GM18867 (cell line): ENCODE measurements at regions not wholly inside any gene's neighbourhood (a gene's known extent, or its start where the extent isn't known, plus 50 kb on each side); places are given as distances from the start of the nearest gene placed in this dataset.

Experiments used
- ATAC-seq: cut with Tn5 transposase; IDR thresholded peaks from one replicate; pipeline ENCODE4 v1.9.1; 2021; ENCODE audit warnings: mild to moderate bottlenecking, moderate library complexity; ENCODE audit not compliant: unreplicated experiment

DNA sequence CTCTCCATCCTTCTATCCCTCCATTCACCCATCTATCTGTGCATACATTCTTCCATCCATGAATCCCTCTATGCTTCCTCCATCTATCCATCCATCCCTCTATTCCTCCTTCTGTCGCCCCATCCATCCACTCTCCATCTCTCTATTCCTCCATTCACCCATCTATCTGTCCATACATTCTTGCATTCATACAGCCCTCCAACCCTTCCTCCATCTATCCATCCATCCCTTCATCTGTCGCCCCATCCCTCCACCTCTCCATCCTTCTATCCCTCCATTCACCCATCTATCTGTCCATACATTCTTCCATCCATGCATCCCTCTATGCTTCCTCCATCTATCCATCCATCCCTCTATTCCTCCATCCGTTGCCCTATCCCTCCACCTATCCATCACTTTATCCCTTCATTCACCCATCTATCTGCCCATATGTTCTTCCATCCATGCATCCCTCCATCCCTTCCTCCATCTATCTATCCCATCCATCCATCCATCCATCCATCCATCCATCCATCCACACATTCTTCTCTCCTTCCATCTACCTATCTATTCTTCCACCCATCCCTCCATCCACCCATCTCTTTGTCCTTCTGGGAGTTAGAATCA, 272.5 kb upstream of the TNRC6C start:
- ATAC-seq = no peak

GRCh38 chr17:77686903-77687302, 271.6 kb upstream of the TNRC6C start:
- no peak for ATAC-seq

DNA sequence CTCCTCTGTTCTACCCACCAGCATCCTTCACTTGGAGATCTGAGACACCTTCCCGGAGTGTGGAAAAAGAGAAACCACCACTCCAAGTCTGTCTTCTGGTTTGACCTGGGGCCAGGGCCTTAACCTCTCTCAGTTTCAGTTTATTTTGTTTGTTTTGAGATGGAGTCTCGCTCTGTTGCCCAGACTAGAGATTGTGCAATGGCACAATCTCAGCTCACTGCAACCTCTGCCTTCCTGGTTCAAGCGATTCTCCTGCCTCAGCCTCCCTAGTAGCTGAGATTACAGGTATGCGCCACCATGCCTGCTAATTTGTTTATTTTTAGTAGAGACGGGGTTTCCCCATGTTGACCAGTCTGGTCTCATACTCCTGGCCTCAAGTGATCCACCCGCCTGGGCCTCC, 271.1 kb upstream of the TNRC6C start:
- no peak for ATAC-seq

- no peak for ATAC-seq
Measured at GRCh38 chr17:77687921-77688320, 270.6 kb upstream of the TNRC6C start.

DNA sequence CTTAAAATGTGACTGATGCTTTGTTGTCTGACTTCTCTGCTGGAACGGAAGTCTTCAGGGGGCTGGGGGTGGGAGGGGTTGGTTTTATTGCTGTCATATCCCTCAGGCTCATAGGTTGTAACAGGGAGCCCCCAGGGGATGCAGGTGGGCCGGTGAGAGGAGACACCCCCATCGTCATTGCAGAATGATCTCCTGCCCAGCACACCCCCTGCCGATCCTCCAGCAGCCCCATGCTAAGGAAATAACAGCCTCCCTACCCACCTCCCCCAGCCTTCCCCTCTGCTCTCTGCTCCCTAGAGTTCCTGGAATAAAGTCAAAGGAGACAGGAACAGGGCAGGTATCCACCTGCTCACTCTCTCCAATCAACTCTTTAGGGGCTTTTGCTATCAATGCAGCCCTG, 270.1 kb upstream of the TNRC6C start:
- ATAC-seq = no peak

DNA sequence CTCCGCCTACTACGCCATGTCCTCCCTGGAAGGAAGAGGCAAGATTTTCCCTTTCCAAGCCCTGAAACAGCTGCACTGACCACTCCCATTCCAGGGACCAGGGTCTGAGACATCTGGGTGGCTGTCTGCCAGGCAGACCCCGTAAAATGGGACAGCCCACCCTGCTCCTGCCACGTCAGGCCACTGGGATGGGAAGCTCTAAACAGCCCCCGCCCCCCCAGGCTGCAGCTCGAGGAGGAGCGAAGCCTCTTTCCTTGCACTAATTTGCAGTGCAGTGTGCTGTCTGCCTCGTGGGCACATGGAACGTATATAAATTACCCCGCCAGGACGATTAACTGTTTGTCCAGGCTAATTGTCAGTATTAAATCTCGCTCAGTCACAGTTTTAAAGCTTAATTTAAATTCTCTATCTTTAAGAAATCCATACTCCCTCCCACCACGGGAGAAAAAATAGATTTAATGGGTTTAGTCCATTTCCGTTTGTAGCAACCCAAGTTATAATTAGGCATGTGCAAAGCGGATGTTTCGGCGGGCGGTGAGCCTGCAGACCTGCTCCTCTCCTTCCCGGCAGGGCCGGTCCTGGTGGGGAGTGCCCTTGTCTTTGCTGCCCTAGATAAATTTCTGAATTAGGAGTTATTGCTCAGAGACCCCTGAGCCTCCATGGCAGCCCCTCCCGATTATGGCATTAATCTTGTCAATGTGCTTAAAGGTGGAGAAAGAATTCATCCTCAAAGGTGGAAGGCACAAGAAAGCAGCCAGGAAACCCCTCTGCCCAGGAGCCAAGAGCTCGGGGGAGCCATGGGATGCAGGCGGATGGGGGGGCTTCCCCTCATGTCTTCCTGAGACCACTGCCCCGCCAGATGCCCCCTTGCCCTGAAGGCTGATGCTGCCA, 268.0 kb upstream of the TNRC6C start:
- no peak for ATAC-seq

DNA sequence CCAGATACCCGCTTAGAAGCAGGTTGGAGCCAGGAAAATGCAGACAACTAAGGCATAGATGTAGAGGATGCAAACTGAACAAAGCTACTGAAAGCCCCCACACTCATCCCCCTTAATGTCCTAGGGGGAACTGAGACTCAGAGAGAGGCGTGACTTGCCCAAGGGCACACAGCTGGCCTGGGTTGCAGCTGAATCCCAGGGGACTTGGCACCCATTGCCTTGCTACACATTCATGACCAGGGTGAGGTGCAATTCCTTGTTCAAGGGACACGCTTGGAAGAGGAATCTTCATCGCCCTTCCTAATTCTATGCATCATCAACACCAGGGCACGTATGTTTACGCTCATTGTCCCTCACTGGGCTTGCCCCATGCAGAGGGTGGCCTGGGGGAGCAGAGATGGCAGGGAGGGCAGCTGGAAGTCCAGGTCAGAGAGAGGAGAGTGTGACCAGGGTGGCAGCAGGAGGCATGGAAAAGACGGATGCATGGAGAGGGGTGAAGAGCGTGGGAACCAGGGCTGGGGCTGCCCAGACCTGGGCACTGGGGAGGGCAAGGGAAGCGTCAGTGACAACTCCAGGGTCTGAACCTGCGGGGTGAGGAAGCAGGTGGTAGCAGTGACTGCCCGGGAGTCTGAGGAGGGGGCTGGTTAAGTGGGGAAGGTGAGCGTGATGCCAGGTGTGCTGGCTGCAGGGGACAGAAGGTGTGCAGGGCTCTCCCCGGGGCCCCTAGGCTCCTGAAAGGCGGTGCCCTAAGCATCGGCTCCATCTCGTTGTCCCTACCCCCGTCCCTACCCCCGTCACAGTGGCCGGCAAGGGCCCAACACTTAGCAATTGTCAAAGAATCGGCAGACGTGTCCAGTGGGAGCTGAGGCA, 267.1 kb upstream of the TNRC6C start:
- no peak for ATAC-seq

DNA sequence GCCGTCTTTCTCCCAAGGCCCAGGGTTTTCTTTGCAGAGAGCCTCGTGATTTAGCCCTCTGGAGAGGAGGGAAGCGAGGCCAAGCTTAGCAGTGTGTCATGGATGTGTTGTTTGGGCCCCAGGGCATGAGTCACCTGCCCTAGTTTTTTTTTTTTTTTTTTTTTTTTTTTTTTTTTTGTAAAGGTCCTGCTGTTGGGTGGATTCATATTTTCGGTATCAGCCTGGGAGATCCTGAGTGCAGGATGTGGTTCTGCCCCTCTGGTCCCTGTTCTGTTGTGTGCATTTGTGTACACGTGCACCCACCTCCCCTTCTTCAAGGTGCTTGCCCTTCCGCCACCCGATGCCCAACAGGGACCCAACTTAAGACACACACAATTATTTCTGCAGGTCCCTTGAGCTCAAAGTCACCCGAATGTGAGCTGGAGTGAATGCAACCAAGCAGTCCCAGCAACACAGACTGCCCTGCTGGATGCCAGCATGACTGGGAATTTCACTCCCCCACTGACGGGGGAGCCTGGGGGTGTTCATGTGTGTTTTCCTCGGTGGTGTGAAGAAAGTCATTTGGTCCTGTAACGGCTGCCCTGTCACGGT, 265.8 kb upstream of the TNRC6C start:
- ATAC-seq = no peak

DNA sequence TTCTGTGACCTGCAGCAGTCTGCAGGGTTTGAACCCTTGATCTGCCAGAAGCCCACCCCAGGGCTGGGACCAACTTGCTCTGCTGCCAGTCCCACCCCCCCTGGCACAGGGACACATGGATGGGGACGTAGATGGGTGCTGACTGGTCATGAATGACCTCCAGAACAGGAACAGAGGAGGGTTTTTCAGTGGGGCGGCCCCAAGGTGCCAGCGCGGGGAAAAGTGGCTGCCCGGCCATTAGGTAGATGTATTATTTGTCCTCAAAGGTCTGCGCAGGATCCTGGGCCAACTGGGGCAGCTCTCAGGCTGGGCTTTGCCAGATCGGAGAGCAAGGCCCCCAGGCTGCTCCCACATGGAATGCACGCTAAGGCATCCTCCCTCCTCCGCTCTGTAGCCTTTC, 265.2 kb upstream of the TNRC6C start:
- no peak for ATAC-seq

GRCh38 chr17:77693776-77694175, 264.7 kb upstream of the TNRC6C start:
- ATAC-seq = no peak

GRCh38 chr17:77694391-77695363, 263.8 kb upstream of the TNRC6C start:
- ATAC-seq = no peak

DNA sequence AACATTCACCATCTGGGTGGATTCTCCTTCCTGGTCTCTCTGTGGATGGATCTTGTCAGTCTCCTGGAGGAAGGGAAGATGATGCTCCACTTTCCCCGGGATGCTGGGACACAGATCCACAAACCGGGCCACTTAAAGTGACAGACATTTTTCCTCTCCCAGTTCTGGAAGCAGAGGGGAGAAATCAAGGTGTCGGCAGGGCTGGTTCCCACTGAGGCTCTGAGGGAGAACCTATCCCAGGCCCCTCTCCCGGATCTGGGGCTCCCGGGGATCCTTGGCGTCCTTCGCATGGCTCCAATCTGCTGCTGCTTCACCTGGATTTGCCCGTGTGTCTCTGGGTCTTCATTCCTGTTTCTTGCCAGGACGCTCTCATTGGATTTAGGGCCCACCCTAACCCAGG, 263.1 kb upstream of the TNRC6C start:
- no peak for ATAC-seq

GRCh38 chr17:77696151-77696720, 262.3 kb upstream of the TNRC6C start:
- ATAC-seq = no peak

GRCh38 chr17:77696721-77697460, 261.6 kb upstream of the TNRC6C start:
- no peak for ATAC-seq

DNA sequence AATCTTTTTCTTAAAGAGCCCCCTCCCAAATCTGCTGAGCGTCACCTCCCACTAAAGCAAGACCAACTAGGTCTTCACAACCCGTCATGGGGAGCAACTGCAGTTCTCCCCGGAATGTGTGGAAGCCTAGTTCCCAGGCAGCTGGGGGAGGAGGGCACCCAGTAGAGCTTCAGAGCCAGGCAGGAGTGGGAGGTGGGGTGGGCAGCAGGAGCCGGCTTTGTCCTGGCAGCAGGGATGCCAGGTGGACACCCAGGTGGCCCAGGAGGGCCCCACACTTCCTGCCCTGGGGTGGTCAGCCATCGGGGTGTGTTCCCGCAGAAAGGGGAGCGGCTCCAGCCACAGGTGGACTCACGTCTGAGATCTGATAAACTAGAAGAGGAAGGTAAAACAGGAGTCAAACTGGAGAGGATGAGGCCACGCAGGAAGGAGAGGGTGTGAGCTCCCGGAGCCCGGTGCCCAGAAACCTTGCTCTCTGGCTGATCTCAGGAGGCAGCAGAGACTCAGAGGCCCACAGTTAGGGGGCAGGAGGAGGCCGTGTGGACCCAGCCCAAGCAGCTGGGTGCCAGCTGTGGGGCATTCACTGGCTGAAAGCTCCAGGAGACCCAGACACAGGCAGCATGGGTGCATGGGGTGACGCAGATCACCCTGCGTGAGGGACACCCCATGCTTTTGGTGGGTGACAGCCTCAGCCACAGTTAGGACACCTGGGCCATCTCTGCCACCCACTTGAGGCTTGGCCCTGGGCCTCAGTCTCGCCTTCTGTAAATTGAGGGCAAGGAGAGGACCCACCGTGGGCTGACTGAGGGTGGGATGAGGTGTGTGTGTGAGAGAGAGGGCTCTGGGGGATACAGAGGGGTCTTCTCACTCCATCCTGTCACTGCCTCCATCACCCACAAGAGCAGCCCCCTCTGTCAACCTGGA, 260.8 kb upstream of the TNRC6C start:
- no peak for ATAC-seq

- ATAC-seq = no peak
Measured at GRCh38 chr17:77698903-77699623, 259.4 kb upstream of the TNRC6C start.

DNA sequence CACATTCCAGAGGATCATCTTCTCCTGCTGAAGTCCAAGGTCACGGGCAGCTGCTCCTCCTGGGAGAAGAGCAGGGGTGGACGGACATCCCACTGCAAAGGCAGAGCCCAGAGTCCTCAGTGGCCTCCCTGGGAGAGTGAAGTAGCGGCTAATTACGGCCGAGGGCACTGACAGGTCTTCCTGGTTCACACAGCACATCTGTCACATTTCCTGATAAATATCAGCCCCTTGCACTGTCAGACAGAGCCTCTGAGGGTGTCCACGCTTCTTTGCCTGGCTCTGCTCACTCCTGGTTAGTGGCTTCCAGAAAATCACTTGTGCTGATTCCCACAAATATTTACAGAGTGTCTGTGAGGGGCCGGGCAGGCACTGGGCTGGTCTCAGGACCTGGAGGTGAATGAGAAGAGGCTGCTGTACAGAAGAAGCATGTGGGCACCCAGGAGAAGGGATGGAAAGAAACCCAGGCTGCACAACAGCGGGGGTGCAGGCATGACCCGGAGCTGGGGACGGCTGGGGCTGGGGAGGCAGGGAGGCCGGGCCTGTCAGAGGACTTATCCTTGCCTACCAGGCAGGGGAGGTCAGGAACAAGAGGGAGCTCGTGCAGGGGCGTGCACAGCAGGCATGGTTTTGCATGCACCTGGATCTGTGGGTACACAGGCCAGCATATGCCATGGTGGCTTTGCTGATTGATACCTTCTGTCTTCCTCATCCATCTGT, 258.2 kb upstream of the TNRC6C start:
- no peak for ATAC-seq
